Mucosa of descending colon (tissue), 3 donors: ENCODE measurements at regions not wholly inside any gene's neighbourhood (a gene's known extent, or its start where the extent isn't known, plus 50 kb on each side); places are given as distances from the start of the nearest gene placed in this dataset.

Experiments
- ATAC-seq: fragments of 200-7000 bp; cut with Tn5 transposase; one replicate; pipeline ENCODE4 v1.9.1; 2020; ENCODE audit warnings: mild to moderate bottlenecking, moderate library complexity
- DNase-seq, 3 donors: peaks; one replicate each; pipeline ENCODE4 v3.0.0-alpha.2; 2020
- H3K36me3 ChIP-seq: fragments of 200-600 bp; one replicate; pipeline ENCODE4 v1.8.0; 2021; ENCODE audit warnings: low read depth, mild to moderate bottlenecking
- H3K4me1 ChIP-seq: fragments of 200-600 bp; one replicate; pipeline ENCODE4 v1.8.0; 2021; ENCODE audit warnings: low read depth, mild to moderate bottlenecking
- H3K4me3 ChIP-seq: fragments of 200-600 bp; one replicate; pipeline ENCODE4 v1.8.0; 2021; ENCODE audit warnings: mild to moderate bottlenecking
- H3K9me3 ChIP-seq: fragments of 200-600 bp; one replicate; pipeline ENCODE4 v1.8.0; 2021; ENCODE audit warnings: mild to moderate bottlenecking
- CTCF ChIP-seq: fragments of 200-600 bp; IDR thresholded peaks from one replicate; pipeline ENCODE4 v1.8.0; 2022; ENCODE audit warnings: antibody characterized with exemption, mild to moderate bottlenecking
- intact Hi-C, 2 donors: fragments of 100-400 bp; cut with DNase I in 1 of 2; cut with micrococcal nuclease in 1 of 2; formaldehyde crosslinking; loops; one replicate each; pipeline versions ENCODE4 v1.11.0 to v1.11.1; 2022; cut with DNase I, micrococcal nuclease
- donor health status: DM: no; HTN: no; CAD: no; lungs with moderate emphysema.
- donor health status: DM: no; HTN: no; CAD: no.
- donor health status: DM: no; HTN: yes; CAD: no.

GRCh38 chr12:87376722-87377121 is 652.5 kb downstream of the C12orf50 start:
- H3K36me3 ChIP-seq = no peaks in the 10 kb centered on the region
- ATAC-seq (no peak), DNase-seq (no peak)
- intact Hi-C loops = no loop called here
- H3K4me3 ChIP-seq = no peak overlapping the region
- no peaks in the 10 kb centered on the region for H3K4me1 ChIP-seq
- no peaks in the 10 kb centered on the region for H3K9me3 ChIP-seq
- TF ChIP-seq CTCF = no peak

GRCh38 chr12:87369161-87369560 is 660.0 kb downstream of the C12orf50 start:
- TF ChIP-seq CTCF = no peak
- Histone ChIP-seq H3K4me1 (no peaks in the 10 kb centered on the region), H3K36me3 (no peaks in the 10 kb centered on the region), H3K4me3 (no peak overlapping the region), H3K9me3 (no peaks in the 10 kb centered on the region)
- intact Hi-C loops = no loop called here
- DNase-seq (no peak), ATAC-seq (no peak)

- H3K4me3 ChIP-seq = no peak overlapping the region
- ATAC-seq (no peak), DNase-seq (no peak)
- TF ChIP-seq CTCF = no peak
- intact Hi-C loops = no loop called here
- H3K36me3 ChIP-seq = no peaks in the 10 kb centered on the region
- H3K9me3 ChIP-seq = no peaks in the 10 kb centered on the region
- H3K4me1 ChIP-seq = no peaks in the 10 kb centered on the region
Measured at GRCh38 chr12:87368259-87368658, 660.9 kb downstream of the C12orf50 start.

- Histone ChIP-seq H3K4me1 (no peaks in the 10 kb centered on the region), H3K36me3 (no peaks in the 10 kb centered on the region), H3K9me3 (no peaks in the 10 kb centered on the region), H3K4me3 (no peak overlapping the region)
- DNase-seq (no peak), ATAC-seq (no peak)
- intact Hi-C loops = no loop called here
- TF ChIP-seq CTCF = no peak
Measured at GRCh38 chr12:87365423-87365822, 663.8 kb downstream of the C12orf50 start.

- ATAC-seq = no peak
- H3K36me3 ChIP-seq = no peaks in the 10 kb centered on the region
- peak in 1 of 3 donors; percentile 20 for DNase-seq
- TF ChIP-seq CTCF = no peak
- intact Hi-C loops = no loop called here
- H3K9me3 ChIP-seq = no peaks in the 10 kb centered on the region
- no peaks in the 10 kb centered on the region for H3K4me1 ChIP-seq
- no peak overlapping the region for H3K4me3 ChIP-seq
Measured at GRCh38 chr12:87363497-87364084, 665.6 kb downstream of the C12orf50 start.

- Histone ChIP-seq H3K9me3 (no peaks in the 10 kb centered on the region), H3K4me3 (no peak overlapping the region), H3K4me1 (no peaks in the 10 kb centered on the region), H3K36me3 (no peaks in the 10 kb centered on the region)
- TF ChIP-seq CTCF = no peak
- no peak for DNase-seq
- ATAC-seq = no peak
- intact Hi-C loops = no loop called here
Measured at GRCh38 chr12:87349681-87350080, 679.5 kb downstream of the C12orf50 start.
